ENCODE measurements at regions not wholly inside any gene's neighbourhood (a gene's known extent, or its start where the extent isn't known, plus 50 kb on each side); places are given as distances from the start of the nearest gene placed in this dataset.
"Not testable (repeated sequence)": the region's sequence is repeated elsewhere in the genome, so short reads cannot be mapped to it uniquely, and the experiment has no call there.

- no peak for DNase-seq
Measured at GRCh38 chr1:81192647-81193642, 607.8 kb upstream of the ADGRL2 start.

- no peak for DNase-seq
Measured at GRCh38 chr1:81190003-81190402, 610.7 kb upstream of the ADGRL2 start.

- no peak for DNase-seq
Measured at GRCh38 chr1:81187635-81188034, 613.1 kb upstream of the ADGRL2 start.

- no peak for DNase-seq
Measured at GRCh38 chr1:81186261-81186660, 614.5 kb upstream of the ADGRL2 start.

- no peak for DNase-seq
Measured at GRCh38 chr1:81183553-81183952, 617.2 kb upstream of the ADGRL2 start.

- no peak for DNase-seq
Measured at GRCh38 chr1:81183051-81183450, 617.7 kb upstream of the ADGRL2 start.

- peak; percentile 23 for DNase-seq
Measured at GRCh38 chr1:81179242-81179641, 621.5 kb upstream of the ADGRL2 start.

GRCh38 chr1:81178431-81179093, 622.2 kb upstream of the ADGRL2 start:
- DNase-seq = not testable (repeated sequence)

GRCh38 chr1:81174811-81175476, 625.8 kb upstream of the ADGRL2 start:
- peak; percentile 16 for DNase-seq

GRCh38 chr1:81174052-81174451, 626.7 kb upstream of the ADGRL2 start:
- DNase-seq = no peak

- no peak for DNase-seq
Measured at GRCh38 chr1:81172483-81172882, 628.3 kb upstream of the ADGRL2 start.

- no peak for DNase-seq
Measured at GRCh38 chr1:81170721-81171120, 630.0 kb upstream of the ADGRL2 start.

GRCh38 chr1:81165963-81166362, 634.8 kb upstream of the ADGRL2 start:
- DNase-seq = no peak

- DNase-seq = no peak
Measured at GRCh38 chr1:81160696-81161095, 640.0 kb upstream of the ADGRL2 start.

- DNase-seq = peak; percentile 35
Measured at GRCh38 chr1:81158592-81158991, 642.1 kb upstream of the ADGRL2 start.

GRCh38 chr1:81157686-81158085, 643.0 kb upstream of the ADGRL2 start:
- peak; percentile 3 for DNase-seq

- DNase-seq = peak; percentile 1
Measured at GRCh38 chr1:81156887-81157286, 643.8 kb upstream of the ADGRL2 start.

GRCh38 chr1:81155131-81155530, 645.6 kb upstream of the ADGRL2 start:
- DNase-seq = peak; percentile 67

GRCh38 chr1:81151206-81151605, 649.5 kb upstream of the ADGRL2 start:
- peak; percentile 26 for DNase-seq

GRCh38 chr1:81149649-81150325, 650.9 kb upstream of the ADGRL2 start:
- peak; percentile 9 for DNase-seq

- no peak for DNase-seq
Measured at GRCh38 chr1:81144240-81144825, 656.4 kb upstream of the ADGRL2 start.
